Esophagus muscularis mucosa (tissue), 3 donors: ENCODE measurements at regions not wholly inside any gene's neighbourhood (a gene's known extent, or its start where the extent isn't known, plus 50 kb on each side); places are given as distances from the start of the nearest gene placed in this dataset.

Experiments used
- POLR2AphosphoS5 ChIP-seq, 2 donors: sonication (generic); formaldehyde crosslinking; IDR thresholded peaks; one replicate each; pipeline ENCODE4 v1.6.1; 2017; ENCODE audit warnings: antibody characterized with exemption in 2 of 2
- TF ChIP-seq, protein P1 (sequence below), 3 experiments: fragments of 200-600 bp in 2 of 3; fragments of 450-650 bp in 1 of 3; sonication (generic) in 2 of 3; IDR thresholded peaks; one replicate each; pipeline ENCODE4 v1.5.1; 2017 to 2019; ENCODE audit warnings: antibody characterized with exemption in 3 of 3, mild to moderate bottlenecking in 2 of 3, moderate library complexity in 1 of 3

DNA sequence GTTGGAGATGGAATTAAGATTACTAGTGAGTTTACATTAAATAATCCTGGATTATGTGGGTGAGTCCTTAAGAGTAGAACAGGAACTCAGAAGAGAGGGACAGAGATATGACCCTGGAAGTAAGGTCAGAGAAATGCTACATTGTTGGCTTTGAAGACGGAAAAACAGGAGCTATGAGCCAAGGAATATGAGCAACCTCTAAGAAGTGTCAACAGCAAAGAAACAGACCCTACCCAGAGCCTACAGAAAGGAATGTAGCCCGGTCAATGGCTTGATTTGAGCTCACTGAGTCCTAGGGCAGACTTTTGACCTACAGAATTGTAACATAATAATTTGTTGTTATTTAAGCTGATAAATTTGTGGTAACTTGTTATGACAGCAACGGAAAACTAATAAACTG is 304.9 kb downstream of the IPMK start:
- TF ChIP-seq, protein P1, sequence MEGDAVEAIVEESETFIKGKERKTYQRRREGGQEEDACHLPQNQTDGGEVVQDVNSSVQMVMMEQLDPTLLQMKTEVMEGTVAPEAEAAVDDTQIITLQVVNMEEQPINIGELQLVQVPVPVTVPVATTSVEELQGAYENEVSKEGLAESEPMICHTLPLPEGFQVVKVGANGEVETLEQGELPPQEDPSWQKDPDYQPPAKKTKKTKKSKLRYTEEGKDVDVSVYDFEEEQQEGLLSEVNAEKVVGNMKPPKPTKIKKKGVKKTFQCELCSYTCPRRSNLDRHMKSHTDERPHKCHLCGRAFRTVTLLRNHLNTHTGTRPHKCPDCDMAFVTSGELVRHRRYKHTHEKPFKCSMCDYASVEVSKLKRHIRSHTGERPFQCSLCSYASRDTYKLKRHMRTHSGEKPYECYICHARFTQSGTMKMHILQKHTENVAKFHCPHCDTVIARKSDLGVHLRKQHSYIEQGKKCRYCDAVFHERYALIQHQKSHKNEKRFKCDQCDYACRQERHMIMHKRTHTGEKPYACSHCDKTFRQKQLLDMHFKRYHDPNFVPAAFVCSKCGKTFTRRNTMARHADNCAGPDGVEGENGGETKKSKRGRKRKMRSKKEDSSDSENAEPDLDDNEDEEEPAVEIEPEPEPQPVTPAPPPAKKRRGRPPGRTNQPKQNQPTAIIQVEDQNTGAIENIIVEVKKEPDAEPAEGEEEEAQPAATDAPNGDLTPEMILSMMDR (IDR thresholded peaks at IDR 0.05) = no peak
- no peak for TF ChIP-seq POLR2AphosphoS5 (IDR thresholded peaks at IDR 0.05)
